Mesenchymal stem cell (in vitro differentiated cells and primary cell): ENCODE measurements at regions not wholly inside any gene's neighbourhood (a gene's known extent, or its start where the extent isn't known, plus 50 kb on each side); places are given as distances from the start of the nearest gene placed in this dataset.

Experiments used
- DNase-seq: peaks from one replicate; pipeline ENCODE4 v3.0.0-alpha.2; 2013
- H2AFZ ChIP-seq: one replicate; pipeline ENCODE4 v1.6.1; 2013; ENCODE audit warnings: low read depth, mild to moderate bottlenecking, control low read depth, inconsistent platforms, low read length, moderate library complexity
- H2AK5ac ChIP-seq: 2 replicates; pipeline ENCODE4 v1.6.1; 2013; ENCODE audit warnings: low read length, moderate library complexity, mild to moderate bottlenecking, inconsistent platforms; ENCODE audit not compliant: severe bottlenecking
- H2BK120ac ChIP-seq: one replicate; pipeline ENCODE4 v1.6.1; 2013; ENCODE audit warnings: low read depth, mild to moderate bottlenecking, inconsistent platforms, low read length, moderate library complexity
- H2BK12ac ChIP-seq, 2 experiments: one replicate each; pipeline ENCODE4 v1.6.1; 2013; ENCODE audit warnings: inconsistent platforms in 2 of 2, low read length in 2 of 2, mild to moderate bottlenecking in 2 of 2, moderate library complexity in 2 of 2, control low read depth in 1 of 2
- H2BK15ac ChIP-seq: one replicate; pipeline ENCODE4 v1.6.1; 2013; ENCODE audit warnings: mild to moderate bottlenecking, low read depth, inconsistent platforms; ENCODE audit not compliant: poor library complexity, severe bottlenecking
- H2BK5ac ChIP-seq: 2 replicates; pipeline ENCODE4 v1.6.1; 2013; ENCODE audit warnings: low read depth, mild to moderate bottlenecking, low read length, control low read depth, inconsistent platforms; ENCODE audit not compliant: poor library complexity, severe bottlenecking
- H3K14ac ChIP-seq, 2 experiments: one replicate each; pipeline ENCODE4 v1.6.1; 2013; ENCODE audit warnings: inconsistent platforms in 2 of 2, low read length in 2 of 2, control low read depth in 1 of 2, mild to moderate bottlenecking in 1 of 2, moderate library complexity in 1 of 2
- H3K18ac ChIP-seq, 2 experiments: one replicate each; pipeline ENCODE4 v1.6.1; 2013; ENCODE audit warnings: inconsistent platforms in 2 of 2, low read length in 2 of 2, control low read depth in 1 of 2, low read depth in 1 of 2, mild to moderate bottlenecking in 1 of 2
- H3K23ac ChIP-seq, 2 experiments: one replicate each; pipeline ENCODE4 v1.6.1; 2013; ENCODE audit warnings: inconsistent platforms in 2 of 2, low read length in 2 of 2, mild to moderate bottlenecking in 2 of 2, moderate library complexity in 2 of 2, control low read depth in 1 of 2
- H3K27ac ChIP-seq: 2 replicates; pipeline ENCODE4 v1.5.1; 2013; ENCODE audit warnings: mild to moderate bottlenecking, moderate library complexity, low read length, control low read depth, inconsistent platforms; ENCODE audit not compliant: poor library complexity, severe bottlenecking
- H3K27me3 ChIP-seq, 2 experiments: 2 replicates each; pipeline versions ENCODE4 v1.6.1 to v1.7.0; 2013; ENCODE audit warnings: low read length in 2 of 2, mild to moderate bottlenecking in 2 of 2, moderate library complexity in 2 of 2, control low read depth in 1 of 2, inconsistent platforms in 1 of 2; ENCODE audit not compliant: control insufficient read depth in 1 of 2, insufficient read depth in 1 of 2
- H3K36me3 ChIP-seq, 2 experiments: 2 replicates each; pipeline versions ENCODE4 v1.6.1 to v1.7.0; 2013; ENCODE audit warnings: low read length in 2 of 2, control low read depth in 1 of 2, inconsistent platforms in 1 of 2, low read depth in 1 of 2, mild to moderate bottlenecking in 1 of 2; ENCODE audit not compliant: insufficient read depth in 2 of 2, control insufficient read depth in 1 of 2
- H3K4ac ChIP-seq, 2 experiments: one replicate each; pipeline ENCODE4 v1.6.1; 2013; ENCODE audit warnings: inconsistent platforms in 2 of 2, low read length in 2 of 2, mild to moderate bottlenecking in 2 of 2, moderate library complexity in 2 of 2, control low read depth in 1 of 2, low read depth in 1 of 2
- H3K4me1 ChIP-seq: 2 replicates; pipeline ENCODE4 v1.6.1; 2013; ENCODE audit warnings: low read depth, low read length, control low read depth; ENCODE audit not compliant: control insufficient read depth, insufficient read depth
- H3K4me2 ChIP-seq: 2 replicates; pipeline ENCODE4 v1.6.1; 2013; ENCODE audit warnings: low read length, mild to moderate bottlenecking, inconsistent platforms; ENCODE audit not compliant: poor library complexity, severe bottlenecking
- H3K4me3 ChIP-seq, 2 experiments: 2 replicates each; pipeline versions ENCODE4 v1.5.1 to v1.7.0; 2013; ENCODE audit warnings: low read length in 2 of 2, mild to moderate bottlenecking in 2 of 2, control low read depth in 1 of 2, low read depth in 1 of 2; ENCODE audit not compliant: insufficient read depth in 1 of 2
- H3K79me1 ChIP-seq: replicated peaks from 2 replicates; pipeline ENCODE4 v1.6.1; 2013; ENCODE audit warnings: mild to moderate bottlenecking, control low read depth, low read length, inconsistent platforms; ENCODE audit not compliant: poor library complexity, severe bottlenecking
- H3K9ac ChIP-seq: 2 replicates; pipeline ENCODE4 v1.7.0; 2013; ENCODE audit warnings: mild to moderate bottlenecking, low read length, moderate library complexity
- H3K9me3 ChIP-seq: 2 replicates; pipeline ENCODE4 v1.7.0; 2013; ENCODE audit warnings: mild to moderate bottlenecking, low read length; ENCODE audit not compliant: control insufficient read depth
- H4K8ac ChIP-seq: one replicate; pipeline ENCODE4 v1.6.1; 2013; ENCODE audit warnings: inconsistent platforms, mild to moderate bottlenecking, low read length, moderate library complexity
- H4K91ac ChIP-seq: one replicate; pipeline ENCODE4 v1.6.1; 2013; ENCODE audit warnings: mild to moderate bottlenecking, low read length, inconsistent platforms
- WGBS: methylation state at CpG from one replicate; pipeline ENCODE4 v1.1.7; 2013; ENCODE audit warnings: mixed read lengths; 5-methylcytosine and 5-hydroxymethylcytosine counted together

DNA sequence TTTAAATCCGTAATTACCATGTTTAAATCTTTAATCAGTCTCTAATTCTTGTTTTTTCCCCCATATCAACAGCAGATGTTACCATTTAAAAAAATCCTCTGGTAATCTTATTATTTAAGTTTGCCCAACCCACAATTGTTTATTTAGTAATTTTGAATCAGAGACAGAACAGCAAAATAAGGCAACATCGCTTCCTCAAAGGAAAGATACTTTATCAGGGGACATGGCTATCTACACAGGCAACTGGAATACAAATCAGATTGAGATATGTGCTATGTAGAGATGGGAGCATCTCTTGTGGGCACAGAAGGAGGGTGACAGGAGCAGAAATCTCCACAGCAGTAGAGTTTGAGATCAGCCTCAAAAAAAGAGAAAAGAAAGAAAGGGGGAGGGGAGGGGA lies 674.4 kb downstream of the SEMA5A start:
- 98% methylated on average over 2 of the region's 2 CpGs for WGBS

DNA sequence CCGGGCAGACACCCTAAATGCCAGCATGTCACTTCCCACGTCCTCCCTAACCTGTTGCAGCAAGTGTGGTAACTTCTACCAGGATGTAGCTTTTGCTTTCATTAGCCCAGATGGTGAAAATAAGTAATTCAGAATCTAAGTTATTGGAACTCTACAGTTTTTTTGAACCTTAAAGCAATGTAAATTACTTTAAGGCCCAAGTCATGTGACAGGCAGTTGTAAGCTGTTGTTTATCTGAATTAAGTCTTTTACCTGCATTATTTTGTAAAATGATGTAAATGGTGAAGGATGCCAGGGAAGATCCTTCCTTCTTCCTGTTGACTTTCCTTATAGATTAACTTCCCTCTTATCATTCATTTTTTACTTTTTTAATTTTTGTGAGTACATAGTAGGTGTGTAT lies 670.2 kb downstream of the SEMA5A start:
- Histone ChIP-seq H3K27ac (no peak overlapping the region), H3K23ac (no peak overlapping the region), H2BK15ac (no peak overlapping the region), H3K79me1 (no peaks in the 10 kb centered on the region), H3K9ac (no peak overlapping the region), H3K4ac (no peak overlapping the region), H2BK120ac (no peak overlapping the region), H3K27me3 (no peaks in the 10 kb centered on the region), H3K9me3 (no peaks in the 10 kb centered on the region), H2AK5ac (no peak overlapping the region), H2BK12ac (no peak overlapping the region), H2AFZ (no peak overlapping the region), H3K4me1 (no peaks in the 10 kb centered on the region), H3K14ac (no peak overlapping the region), H3K4me3 (no peak overlapping the region), H3K36me3 (no peaks in the 10 kb centered on the region), H3K18ac (no peak overlapping the region), H4K91ac (no peak overlapping the region), H3K4me2 (no peak overlapping the region), H4K8ac (no peak overlapping the region), H2BK5ac (no peak overlapping the region)
- 60% methylated on average over 2 of the region's 2 CpGs for WGBS
- no peak for DNase-seq

More for the DNA sequence above, 674.4 kb downstream of the SEMA5A start:
- no peak overlapping the region for H4K91ac ChIP-seq
- no peak overlapping the region for H3K18ac ChIP-seq
- DNase-seq: no peak
- H2BK5ac ChIP-seq: no peak overlapping the region
- no peak overlapping the region for H3K9ac ChIP-seq
- H4K8ac ChIP-seq: no peak overlapping the region
- no peaks in the 10 kb centered on the region for H3K27me3 ChIP-seq
- H3K79me1 ChIP-seq: no peaks in the 10 kb centered on the region
- H3K36me3 ChIP-seq: no peaks in the 10 kb centered on the region
- H2BK12ac ChIP-seq: no peak overlapping the region
- H2BK15ac ChIP-seq: no peak overlapping the region
- no peak overlapping the region for H3K23ac ChIP-seq
- H3K14ac ChIP-seq: no peak overlapping the region
- no peak overlapping the region for H2AFZ ChIP-seq
- no peak overlapping the region for H3K27ac ChIP-seq
- H3K9me3 ChIP-seq: no peaks in the 10 kb centered on the region
- no peak overlapping the region for H2BK120ac ChIP-seq
- no peak overlapping the region for H3K4ac ChIP-seq
- H2AK5ac ChIP-seq: no peak overlapping the region
- H3K4me2 ChIP-seq: no peak overlapping the region
- no peaks in the 10 kb centered on the region for H3K4me1 ChIP-seq
- no peak overlapping the region for H3K4me3 ChIP-seq

DNA sequence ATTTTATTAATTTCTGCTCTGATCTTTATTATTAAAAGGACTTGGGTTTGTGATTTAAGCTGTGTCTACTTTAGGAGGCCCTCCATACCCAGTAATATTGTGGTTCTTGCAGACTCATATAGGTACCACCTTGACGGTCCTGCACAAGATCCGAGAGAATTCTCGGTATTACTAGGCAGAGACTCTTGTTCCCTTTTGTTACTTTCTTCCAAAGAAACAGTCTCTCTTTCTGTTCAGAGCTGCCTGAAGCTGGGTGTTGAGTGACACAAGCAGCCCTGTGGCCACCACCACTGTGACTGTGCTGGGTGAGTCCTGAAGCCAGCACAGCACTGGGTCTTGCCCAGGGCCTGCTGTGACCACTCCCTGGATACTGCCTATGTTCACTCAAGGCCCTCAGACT lies 666.6 kb downstream of the SEMA5A start:
- H4K91ac ChIP-seq: no peak overlapping the region
- no peak overlapping the region for H3K18ac ChIP-seq
- no peak overlapping the region for H3K27ac ChIP-seq
- no peak overlapping the region for H2BK120ac ChIP-seq
- H3K36me3 ChIP-seq: no peaks in the 10 kb centered on the region
- no peak overlapping the region for H3K14ac ChIP-seq
- H2BK12ac ChIP-seq: no peak overlapping the region
- peak overlapping the region; percentile 37 for H2BK15ac ChIP-seq
- no peaks in the 10 kb centered on the region for H3K27me3 ChIP-seq
- peak overlapping the region in 1 of 2 experiments; percentile 9 for H3K4me3 ChIP-seq
- no peak overlapping the region for H2AK5ac ChIP-seq
- H3K4me1 ChIP-seq: no peaks in the 10 kb centered on the region
- no peaks in the 10 kb centered on the region for H3K79me1 ChIP-seq
- no peak overlapping the region for H2AFZ ChIP-seq
- H3K9ac ChIP-seq: no peak overlapping the region
- 97% methylated on average over 3 of the region's 3 CpGs for WGBS
- peaks cover 5% of the 10 kb centered on the region for H3K9me3 ChIP-seq
- H3K23ac ChIP-seq: no peak overlapping the region
- no peak overlapping the region for H3K4me2 ChIP-seq
- no peak for DNase-seq
- H4K8ac ChIP-seq: no peak overlapping the region
- H2BK5ac ChIP-seq: no peak overlapping the region
- no peak overlapping the region for H3K4ac ChIP-seq

DNA sequence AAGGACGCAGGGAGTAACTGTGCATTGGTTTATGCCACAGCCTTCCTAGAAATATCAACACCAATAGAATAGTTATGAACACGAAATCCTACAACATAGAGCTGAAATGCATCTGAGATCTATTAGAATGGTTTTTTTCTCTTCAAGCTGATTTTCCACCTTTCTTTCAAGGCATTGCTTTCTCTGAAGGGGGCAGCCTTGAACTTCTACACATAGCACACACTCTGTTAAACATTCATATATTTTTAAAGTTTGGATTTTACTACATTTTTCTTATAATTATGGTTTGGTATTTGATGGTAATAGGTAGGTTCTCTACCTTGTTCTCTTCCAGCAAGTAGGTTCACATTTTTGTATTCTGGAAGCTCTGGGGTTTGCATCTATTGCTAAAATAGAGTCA lies 661.8 kb downstream of the SEMA5A start:
- Histone ChIP-seq H2AK5ac (no peak overlapping the region), H3K4me3 (no peak overlapping the region), H4K91ac (no peak overlapping the region), H2BK12ac (no peak overlapping the region), H2BK120ac (no peak overlapping the region), H3K18ac (no peak overlapping the region), H2BK5ac (no peak overlapping the region), H3K9ac (no peak overlapping the region), H3K9me3 (peaks cover 16% of the 10 kb centered on the region), H3K79me1 (no peaks in the 10 kb centered on the region), H3K23ac (no peak overlapping the region), H3K4ac (no peak overlapping the region), H2AFZ (no peak overlapping the region), H3K4me2 (no peak overlapping the region), H3K27me3 (no peaks in the 10 kb centered on the region), H3K36me3 (no peaks in the 10 kb centered on the region), H3K4me1 (no peaks in the 10 kb centered on the region), H4K8ac (no peak overlapping the region), H3K14ac (no peak overlapping the region), H3K27ac (no peak overlapping the region), H2BK15ac (no peak overlapping the region)
- 95% methylated on average over 2 of the region's 2 CpGs for WGBS
- DNase-seq: no peak
